HEK293 (cell line): ENCODE measurements at regions not wholly inside any gene's neighbourhood (a gene's known extent, or its start where the extent isn't known, plus 50 kb on each side); places are given as distances from the start of the nearest gene placed in this dataset.

Experiments used
- GLIS2 ChIP-seq: fragments of 450-650 bp; formaldehyde crosslinking; IDR thresholded peaks from 2 replicates; pipeline ENCODE4 v1.5.1; 2016; ENCODE audit warnings: missing biosample characterization, missing genetic modification characterization
- KLF7 ChIP-seq: fragments of 450-650 bp; formaldehyde crosslinking; IDR thresholded peaks from 2 replicates; pipeline ENCODE4 v1.5.1; 2016; ENCODE audit warnings: missing biosample characterization, missing genetic modification characterization, borderline replicate concordance
- SCRT2 ChIP-seq: fragments of 450-650 bp; formaldehyde crosslinking; IDR thresholded peaks from 2 replicates; pipeline ENCODE4 v1.5.1; 2016; ENCODE audit warnings: missing biosample characterization, missing genetic modification characterization
- SETDB1 ChIP-seq: IDR thresholded peaks from one replicate; pipeline ENCODE4 v1.6.1; 2017; ENCODE audit warnings: mild to moderate bottlenecking, low read length, moderate library complexity, mixed read lengths; ENCODE audit not compliant: insufficient read length
- YY2 ChIP-seq: fragments of 450-650 bp; formaldehyde crosslinking; IDR thresholded peaks from 2 replicates; pipeline ENCODE4 v1.5.1; 2016; ENCODE audit warnings: missing biosample characterization, missing genetic modification characterization
- ZNF10 ChIP-seq: fragments of 450-650 bp; formaldehyde crosslinking; IDR thresholded peaks from 2 replicates; pipeline ENCODE4 v1.5.1; 2017; ENCODE audit warnings: missing biosample characterization, missing genetic modification characterization
- ZNF121 ChIP-seq: fragments of 450-650 bp; formaldehyde crosslinking; IDR thresholded peaks from 2 replicates; pipeline ENCODE4 v1.5.1; 2016; ENCODE audit warnings: missing biosample characterization, missing genetic modification characterization
- ZNF184 ChIP-seq: fragments of 450-650 bp; IDR thresholded peaks from 2 replicates; pipeline ENCODE4 v1.5.1; 2018; ENCODE audit warnings: missing biosample characterization, mild to moderate bottlenecking, missing genetic modification characterization
- ZNF23 ChIP-seq: fragments of 450-650 bp; formaldehyde crosslinking; IDR thresholded peaks from 2 replicates; pipeline ENCODE4 v1.5.1; 2016; ENCODE audit warnings: missing biosample characterization, missing genetic modification characterization, borderline replicate concordance
- ZNF302 ChIP-seq: fragments of 450-650 bp; formaldehyde crosslinking; IDR thresholded peaks from 2 replicates; pipeline ENCODE4 v1.5.1; 2016; ENCODE audit warnings: missing biosample characterization, missing genetic modification characterization, low read depth
- ZNF350 ChIP-seq: fragments of 450-650 bp; formaldehyde crosslinking; IDR thresholded peaks from 2 replicates; pipeline ENCODE4 v1.5.0; 2017; ENCODE audit warnings: missing biosample characterization, mild to moderate bottlenecking, missing genetic modification characterization
- ZNF366 ChIP-seq: fragments of 450-650 bp; formaldehyde crosslinking; conservative IDR thresholded peaks from 2 replicates; pipeline ENCODE4 v1.5.1; 2016; ENCODE audit warnings: missing biosample characterization, missing genetic modification characterization
- ZNF473 ChIP-seq: fragments of 450-650 bp; formaldehyde crosslinking; IDR thresholded peaks from 2 replicates; pipeline ENCODE4 v1.5.1; 2017; ENCODE audit warnings: missing biosample characterization, missing genetic modification characterization
- ZNF514 ChIP-seq: fragments of 450-650 bp; formaldehyde crosslinking; IDR thresholded peaks from 2 replicates; pipeline ENCODE4 v1.5.1; 2016; ENCODE audit warnings: missing biosample characterization, missing genetic modification characterization
- ZNF600 ChIP-seq: fragments of 450-650 bp; formaldehyde crosslinking; IDR thresholded peaks from 2 replicates; pipeline ENCODE4 v1.5.1; 2016; ENCODE audit warnings: missing biosample characterization, missing genetic modification characterization
- ZNF621 ChIP-seq: fragments of 450-650 bp; formaldehyde crosslinking; IDR thresholded peaks from 2 replicates; pipeline ENCODE4 v1.5.1; 2017; ENCODE audit warnings: missing biosample characterization, missing genetic modification characterization
- ZNF624 ChIP-seq: fragments of 450-650 bp; formaldehyde crosslinking; IDR thresholded peaks from 2 replicates; pipeline ENCODE4 v1.5.1; 2017; ENCODE audit warnings: missing biosample characterization, missing genetic modification characterization
- ZNF701 ChIP-seq: fragments of 450-650 bp; formaldehyde crosslinking; IDR thresholded peaks from 2 replicates; pipeline ENCODE4 v1.5.1; 2016; ENCODE audit warnings: missing biosample characterization, missing genetic modification characterization
- ZNF707 ChIP-seq: fragments of 450-650 bp; formaldehyde crosslinking; IDR thresholded peaks from 2 replicates; pipeline ENCODE4 v1.5.1; 2016; ENCODE audit warnings: missing biosample characterization, missing genetic modification characterization
- ZNF837 ChIP-seq: fragments of 450-650 bp; formaldehyde crosslinking; IDR thresholded peaks from 2 replicates; pipeline ENCODE4 v1.5.1; 2016; ENCODE audit warnings: missing biosample characterization, missing genetic modification characterization
- ZNF843 ChIP-seq: fragments of 450-650 bp; formaldehyde crosslinking; IDR thresholded peaks from 2 replicates; pipeline ENCODE4 v1.5.1; 2016; ENCODE audit warnings: missing biosample characterization, missing genetic modification characterization
- TF ChIP-seq, protein P1 (sequence below): fragments of 450-650 bp; formaldehyde crosslinking; IDR thresholded peaks from 2 replicates; pipeline ENCODE4 v1.5.1; 2016; ENCODE audit warnings: missing biosample characterization, missing genetic modification characterization, borderline replicate concordance
- TF ChIP-seq, protein P2 (sequence below): fragments of 450-650 bp; formaldehyde crosslinking; IDR thresholded peaks from 2 replicates; pipeline ENCODE4 v1.5.1; 2016; ENCODE audit warnings: missing biosample characterization, missing genetic modification characterization
- TF ChIP-seq, protein P3 (sequence below): fragments of 450-650 bp; formaldehyde crosslinking; conservative IDR thresholded peaks from 2 replicates; pipeline ENCODE4 v1.5.1; 2016; ENCODE audit warnings: low read depth, missing biosample characterization, missing genetic modification characterization
- TF ChIP-seq, protein P4 (sequence below): fragments of 450-650 bp; formaldehyde crosslinking; IDR thresholded peaks from 2 replicates; pipeline ENCODE4 v1.5.1; 2016; ENCODE audit warnings: missing biosample characterization, missing genetic modification characterization
- TF ChIP-seq, protein P5 (sequence below): fragments of 450-650 bp; formaldehyde crosslinking; IDR thresholded peaks from 2 replicates; pipeline ENCODE4 v1.5.1; 2016; ENCODE audit warnings: missing biosample characterization, missing genetic modification characterization

DNA sequence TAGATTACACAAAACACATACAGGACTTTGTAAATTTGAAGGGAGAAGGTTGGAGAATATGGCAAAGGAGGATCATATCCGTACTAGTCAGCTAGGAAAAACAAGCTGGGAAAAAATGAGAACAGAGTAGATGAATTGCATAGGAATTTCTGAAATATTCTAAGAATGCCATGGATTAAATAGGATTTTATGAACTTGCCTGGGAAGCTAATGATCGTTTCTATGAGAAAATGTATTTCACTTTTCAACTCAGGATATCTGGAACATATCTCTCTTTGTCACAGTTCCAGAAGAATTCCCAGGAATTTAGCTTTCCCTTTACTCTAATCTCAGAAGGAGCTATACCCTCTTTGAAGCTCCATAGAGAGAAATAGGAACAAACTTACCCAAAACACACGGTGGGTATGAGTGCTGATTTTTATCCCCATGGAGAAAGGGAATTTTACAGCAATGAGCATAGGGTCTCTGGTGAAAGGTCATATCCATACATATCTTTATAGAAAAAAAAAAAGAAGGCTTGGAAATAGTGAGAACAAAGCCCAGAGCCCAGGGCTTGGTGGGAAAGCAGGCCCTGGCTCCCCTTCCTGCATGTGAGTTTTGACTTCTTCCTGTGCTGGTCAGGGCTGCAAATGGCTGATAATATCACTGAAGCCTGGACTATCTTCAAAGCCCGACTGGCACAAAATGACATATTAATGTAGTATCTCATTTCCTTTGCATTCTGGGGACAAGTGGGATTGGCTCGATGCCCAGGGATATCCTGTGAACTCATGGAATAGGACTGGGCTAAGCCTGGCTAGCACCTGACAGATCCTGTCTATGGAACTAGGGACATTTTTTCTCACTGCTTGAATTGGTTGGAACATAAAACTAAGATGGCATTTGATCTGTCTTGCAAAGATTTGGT lies 136.3 kb downstream of the AEBP2 start (continued):
- TF ChIP-seq, protein P1, sequence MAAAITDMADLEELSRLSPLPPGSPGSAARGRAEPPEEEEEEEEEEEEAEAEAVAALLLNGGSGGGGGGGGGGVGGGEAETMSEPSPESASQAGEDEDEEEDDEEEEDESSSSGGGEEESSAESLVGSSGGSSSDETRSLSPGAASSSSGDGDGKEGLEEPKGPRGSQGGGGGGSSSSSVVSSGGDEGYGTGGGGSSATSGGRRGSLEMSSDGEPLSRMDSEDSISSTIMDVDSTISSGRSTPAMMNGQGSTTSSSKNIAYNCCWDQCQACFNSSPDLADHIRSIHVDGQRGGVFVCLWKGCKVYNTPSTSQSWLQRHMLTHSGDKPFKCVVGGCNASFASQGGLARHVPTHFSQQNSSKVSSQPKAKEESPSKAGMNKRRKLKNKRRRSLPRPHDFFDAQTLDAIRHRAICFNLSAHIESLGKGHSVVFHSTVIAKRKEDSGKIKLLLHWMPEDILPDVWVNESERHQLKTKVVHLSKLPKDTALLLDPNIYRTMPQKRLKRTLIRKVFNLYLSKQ: no peak
- TF ChIP-seq SETDB1: no peak
- TF ChIP-seq ZNF600: 0 out of 2 replicates have a peak, but pooled peaks have one; percentile 18
- no peak for TF ChIP-seq ZNF707 (tag by site-specific recombination)
- TF ChIP-seq ZNF701 (tag by site-specific recombination): no peak
- TF ChIP-seq, protein P2, sequence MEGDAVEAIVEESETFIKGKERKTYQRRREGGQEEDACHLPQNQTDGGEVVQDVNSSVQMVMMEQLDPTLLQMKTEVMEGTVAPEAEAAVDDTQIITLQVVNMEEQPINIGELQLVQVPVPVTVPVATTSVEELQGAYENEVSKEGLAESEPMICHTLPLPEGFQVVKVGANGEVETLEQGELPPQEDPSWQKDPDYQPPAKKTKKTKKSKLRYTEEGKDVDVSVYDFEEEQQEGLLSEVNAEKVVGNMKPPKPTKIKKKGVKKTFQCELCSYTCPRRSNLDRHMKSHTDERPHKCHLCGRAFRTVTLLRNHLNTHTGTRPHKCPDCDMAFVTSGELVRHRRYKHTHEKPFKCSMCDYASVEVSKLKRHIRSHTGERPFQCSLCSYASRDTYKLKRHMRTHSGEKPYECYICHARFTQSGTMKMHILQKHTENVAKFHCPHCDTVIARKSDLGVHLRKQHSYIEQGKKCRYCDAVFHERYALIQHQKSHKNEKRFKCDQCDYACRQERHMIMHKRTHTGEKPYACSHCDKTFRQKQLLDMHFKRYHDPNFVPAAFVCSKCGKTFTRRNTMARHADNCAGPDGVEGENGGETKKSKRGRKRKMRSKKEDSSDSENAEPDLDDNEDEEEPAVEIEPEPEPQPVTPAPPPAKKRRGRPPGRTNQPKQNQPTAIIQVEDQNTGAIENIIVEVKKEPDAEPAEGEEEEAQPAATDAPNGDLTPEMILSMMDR: no peak
- no peak for TF ChIP-seq ZNF302 (tag by site-specific recombination)
- no peak for TF ChIP-seq KLF7
- no peak for TF ChIP-seq ZNF10 (tag by site-specific recombination)
- TF ChIP-seq ZNF121 (tag by site-specific recombination): no peak
- no peak for TF ChIP-seq ZNF350
- no peak for TF ChIP-seq ZNF843 (tag by site-specific recombination)
- peak; percentile 61; the same call in 1 of the 2 replicates for TF ChIP-seq ZNF366 (tag by site-specific recombination)
- no peak for TF ChIP-seq YY2 (tag by site-specific recombination)
- no peak for TF ChIP-seq ZNF621 (tag by site-specific recombination)
- TF ChIP-seq ZNF837 (tag by site-specific recombination): no peak
- no peak for TF ChIP-seq ZNF473 (tag by site-specific recombination)
- no peak for TF ChIP-seq GLIS2 (tag by site-specific recombination)
- TF ChIP-seq ZNF514 (tag by site-specific recombination): no peak
- TF ChIP-seq SCRT2 (tag by site-specific recombination): peak; percentile 26; the same call in 1 of the 2 replicates
- no peak for TF ChIP-seq ZNF184 (tag by site-specific recombination)
- TF ChIP-seq, protein P3, sequence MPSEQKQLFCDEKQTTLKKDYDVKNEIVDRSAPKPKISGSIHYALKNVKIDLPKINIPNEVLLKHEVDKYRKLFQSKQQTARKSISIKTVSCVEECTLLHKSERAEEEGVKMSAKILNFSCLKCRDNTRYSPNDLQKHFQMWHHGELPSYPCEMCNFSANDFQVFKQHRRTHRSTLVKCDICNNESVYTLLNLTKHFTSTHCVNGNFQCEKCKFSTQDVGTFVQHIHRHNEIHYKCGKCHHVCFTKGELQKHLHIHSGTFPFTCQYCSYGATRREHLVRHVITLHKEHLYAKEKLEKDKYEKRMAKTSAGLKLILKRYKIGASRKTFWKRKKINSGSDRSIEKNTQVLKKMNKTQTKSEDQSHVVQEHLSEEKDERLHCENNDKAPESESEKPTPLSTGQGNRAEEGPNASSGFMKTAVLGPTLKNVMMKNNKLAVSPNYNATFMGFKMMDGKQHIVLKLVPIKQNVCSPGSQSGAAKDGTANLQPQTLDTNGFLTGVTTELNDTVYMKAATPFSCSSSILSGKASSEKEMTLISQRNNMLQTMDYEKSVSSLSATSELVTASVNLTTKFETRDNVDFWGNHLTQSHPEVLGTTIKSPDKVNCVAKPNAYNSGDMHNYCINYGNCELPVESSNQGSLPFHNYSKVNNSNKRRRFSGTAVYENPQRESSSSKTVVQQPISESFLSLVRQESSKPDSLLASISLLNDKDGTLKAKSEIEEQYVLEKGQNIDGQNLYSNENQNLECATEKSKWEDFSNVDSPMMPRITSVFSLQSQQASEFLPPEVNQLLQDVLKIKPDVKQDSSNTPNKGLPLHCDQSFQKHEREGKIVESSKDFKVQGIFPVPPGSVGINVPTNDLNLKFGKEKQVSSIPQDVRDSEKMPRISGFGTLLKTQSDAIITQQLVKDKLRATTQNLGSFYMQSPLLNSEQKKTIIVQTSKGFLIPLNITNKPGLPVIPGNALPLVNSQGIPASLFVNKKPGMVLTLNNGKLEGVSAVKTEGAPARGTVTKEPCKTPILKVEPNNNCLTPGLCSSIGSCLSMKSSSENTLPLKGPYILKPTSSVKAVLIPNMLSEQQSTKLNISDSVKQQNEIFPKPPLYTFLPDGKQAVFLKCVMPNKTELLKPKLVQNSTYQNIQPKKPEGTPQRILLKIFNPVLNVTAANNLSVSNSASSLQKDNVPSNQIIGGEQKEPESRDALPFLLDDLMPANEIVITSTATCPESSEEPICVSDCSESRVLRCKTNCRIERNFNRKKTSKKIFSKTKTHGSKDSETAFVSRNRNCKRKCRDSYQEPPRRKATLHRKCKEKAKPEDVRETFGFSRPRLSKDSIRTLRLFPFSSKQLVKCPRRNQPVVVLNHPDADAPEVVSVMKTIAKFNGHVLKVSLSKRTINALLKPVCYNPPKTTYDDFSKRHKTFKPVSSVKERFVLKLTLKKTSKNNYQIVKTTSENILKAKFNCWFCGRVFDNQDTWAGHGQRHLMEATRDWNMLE (tag by site-specific recombination): 0 out of 2 replicates have a peak, but pooled peaks have one; percentile 24
- no peak for TF ChIP-seq ZNF23 (tag by site-specific recombination)
- TF ChIP-seq, protein P4, sequence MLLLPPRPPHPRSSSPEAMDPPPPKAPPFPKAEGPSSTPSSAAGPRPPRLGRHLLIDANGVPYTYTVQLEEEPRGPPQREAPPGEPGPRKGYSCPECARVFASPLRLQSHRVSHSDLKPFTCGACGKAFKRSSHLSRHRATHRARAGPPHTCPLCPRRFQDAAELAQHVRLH (tag by site-specific recombination): no peak
- TF ChIP-seq, protein P5, sequence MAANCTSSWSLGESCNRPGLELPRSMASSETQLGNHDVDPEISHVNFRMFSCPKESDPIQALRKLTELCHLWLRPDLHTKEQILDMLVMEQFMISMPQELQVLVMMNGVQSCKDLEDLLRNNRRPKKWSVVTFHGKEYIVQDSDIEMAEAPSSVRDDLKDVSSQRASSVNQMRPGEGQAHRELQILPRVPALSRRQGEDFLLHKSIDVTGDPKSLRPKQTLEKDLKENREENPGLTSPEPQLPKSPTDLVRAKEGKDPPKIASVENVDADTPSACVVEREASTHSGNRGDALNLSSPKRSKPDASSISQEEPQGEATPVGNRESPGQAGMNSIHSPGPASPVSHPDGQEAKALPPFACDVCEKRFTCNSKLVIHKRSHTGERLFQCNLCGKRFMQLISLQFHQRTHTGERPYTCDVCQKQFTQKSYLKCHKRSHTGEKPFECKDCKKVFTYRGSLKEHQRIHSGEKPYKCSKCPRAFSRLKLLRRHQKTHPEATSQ (tag by site-specific recombination): no peak
- no peak for TF ChIP-seq ZNF624 (tag by site-specific recombination)
